ENCODE measurements at regions not wholly inside any gene's neighbourhood (a gene's known extent, or its start where the extent isn't known, plus 50 kb on each side); places are given as distances from the start of the nearest gene placed in this dataset.

DNA sequence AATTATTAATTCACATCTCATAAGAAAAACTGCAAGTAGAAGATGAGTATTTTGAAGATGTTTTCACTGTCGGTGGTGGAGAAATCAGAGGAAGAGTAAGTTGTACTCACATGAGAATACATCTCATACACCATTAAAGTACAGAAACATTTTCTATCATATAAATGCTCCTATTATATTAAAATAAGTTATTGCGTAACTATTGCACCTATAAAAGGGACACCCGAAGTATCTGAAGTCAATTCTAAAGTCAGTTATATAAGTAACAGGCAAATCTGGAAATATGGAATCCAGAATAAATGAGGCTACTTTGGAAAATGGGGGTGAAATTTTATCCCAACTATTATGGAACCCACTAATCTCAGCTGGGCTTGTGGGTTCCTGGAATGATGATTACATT, 103.3 kb downstream of the FAM76B start:
- TF ChIP-seq, protein P1, sequence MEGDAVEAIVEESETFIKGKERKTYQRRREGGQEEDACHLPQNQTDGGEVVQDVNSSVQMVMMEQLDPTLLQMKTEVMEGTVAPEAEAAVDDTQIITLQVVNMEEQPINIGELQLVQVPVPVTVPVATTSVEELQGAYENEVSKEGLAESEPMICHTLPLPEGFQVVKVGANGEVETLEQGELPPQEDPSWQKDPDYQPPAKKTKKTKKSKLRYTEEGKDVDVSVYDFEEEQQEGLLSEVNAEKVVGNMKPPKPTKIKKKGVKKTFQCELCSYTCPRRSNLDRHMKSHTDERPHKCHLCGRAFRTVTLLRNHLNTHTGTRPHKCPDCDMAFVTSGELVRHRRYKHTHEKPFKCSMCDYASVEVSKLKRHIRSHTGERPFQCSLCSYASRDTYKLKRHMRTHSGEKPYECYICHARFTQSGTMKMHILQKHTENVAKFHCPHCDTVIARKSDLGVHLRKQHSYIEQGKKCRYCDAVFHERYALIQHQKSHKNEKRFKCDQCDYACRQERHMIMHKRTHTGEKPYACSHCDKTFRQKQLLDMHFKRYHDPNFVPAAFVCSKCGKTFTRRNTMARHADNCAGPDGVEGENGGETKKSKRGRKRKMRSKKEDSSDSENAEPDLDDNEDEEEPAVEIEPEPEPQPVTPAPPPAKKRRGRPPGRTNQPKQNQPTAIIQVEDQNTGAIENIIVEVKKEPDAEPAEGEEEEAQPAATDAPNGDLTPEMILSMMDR (IDR thresholded peaks at IDR 0.05) = no peak
- no peak for TF ChIP-seq ZFX (IDR thresholded peaks at IDR 0.05; ENCODE audit: borderline replicate concordance)
